Mesenchymal stem cell (in vitro differentiated cells and primary cell): ENCODE measurements at regions not wholly inside any gene's neighbourhood (a gene's known extent, or its start where the extent isn't known, plus 50 kb on each side); places are given as distances from the start of the nearest gene placed in this dataset.

Experiments used
- DNase-seq: peaks from one replicate; pipeline ENCODE4 v3.0.0-alpha.2; 2013
- H2AFZ ChIP-seq: one replicate; pipeline ENCODE4 v1.6.1; 2013; ENCODE audit warnings: low read depth, mild to moderate bottlenecking, control low read depth, inconsistent platforms, low read length, moderate library complexity
- H2AK5ac ChIP-seq: 2 replicates; pipeline ENCODE4 v1.6.1; 2013; ENCODE audit warnings: low read length, moderate library complexity, mild to moderate bottlenecking, inconsistent platforms; ENCODE audit not compliant: severe bottlenecking
- H2BK120ac ChIP-seq: one replicate; pipeline ENCODE4 v1.6.1; 2013; ENCODE audit warnings: low read depth, mild to moderate bottlenecking, inconsistent platforms, low read length, moderate library complexity
- H2BK12ac ChIP-seq, 2 experiments: one replicate each; pipeline ENCODE4 v1.6.1; 2013; ENCODE audit warnings: inconsistent platforms in 2 of 2, low read length in 2 of 2, mild to moderate bottlenecking in 2 of 2, moderate library complexity in 2 of 2, control low read depth in 1 of 2
- H2BK15ac ChIP-seq: one replicate; pipeline ENCODE4 v1.6.1; 2013; ENCODE audit warnings: mild to moderate bottlenecking, low read depth, inconsistent platforms; ENCODE audit not compliant: poor library complexity, severe bottlenecking
- H2BK5ac ChIP-seq: 2 replicates; pipeline ENCODE4 v1.6.1; 2013; ENCODE audit warnings: low read depth, mild to moderate bottlenecking, low read length, control low read depth, inconsistent platforms; ENCODE audit not compliant: poor library complexity, severe bottlenecking
- H3K14ac ChIP-seq, 2 experiments: one replicate each; pipeline ENCODE4 v1.6.1; 2013; ENCODE audit warnings: inconsistent platforms in 2 of 2, low read length in 2 of 2, control low read depth in 1 of 2, mild to moderate bottlenecking in 1 of 2, moderate library complexity in 1 of 2
- H3K18ac ChIP-seq, 2 experiments: one replicate each; pipeline ENCODE4 v1.6.1; 2013; ENCODE audit warnings: inconsistent platforms in 2 of 2, low read length in 2 of 2, control low read depth in 1 of 2, low read depth in 1 of 2, mild to moderate bottlenecking in 1 of 2
- H3K23ac ChIP-seq, 2 experiments: one replicate each; pipeline ENCODE4 v1.6.1; 2013; ENCODE audit warnings: inconsistent platforms in 2 of 2, low read length in 2 of 2, mild to moderate bottlenecking in 2 of 2, moderate library complexity in 2 of 2, control low read depth in 1 of 2
- H3K27ac ChIP-seq: 2 replicates; pipeline ENCODE4 v1.5.1; 2013; ENCODE audit warnings: mild to moderate bottlenecking, moderate library complexity, low read length, control low read depth, inconsistent platforms; ENCODE audit not compliant: poor library complexity, severe bottlenecking
- H3K27me3 ChIP-seq, 2 experiments: 2 replicates each; pipeline versions ENCODE4 v1.6.1 to v1.7.0; 2013; ENCODE audit warnings: low read length in 2 of 2, mild to moderate bottlenecking in 2 of 2, moderate library complexity in 2 of 2, control low read depth in 1 of 2, inconsistent platforms in 1 of 2; ENCODE audit not compliant: control insufficient read depth in 1 of 2, insufficient read depth in 1 of 2
- H3K36me3 ChIP-seq, 2 experiments: 2 replicates each; pipeline versions ENCODE4 v1.6.1 to v1.7.0; 2013; ENCODE audit warnings: low read length in 2 of 2, control low read depth in 1 of 2, inconsistent platforms in 1 of 2, low read depth in 1 of 2, mild to moderate bottlenecking in 1 of 2; ENCODE audit not compliant: insufficient read depth in 2 of 2, control insufficient read depth in 1 of 2
- H3K4ac ChIP-seq, 2 experiments: one replicate each; pipeline ENCODE4 v1.6.1; 2013; ENCODE audit warnings: inconsistent platforms in 2 of 2, low read length in 2 of 2, mild to moderate bottlenecking in 2 of 2, moderate library complexity in 2 of 2, control low read depth in 1 of 2, low read depth in 1 of 2
- H3K4me1 ChIP-seq: 2 replicates; pipeline ENCODE4 v1.6.1; 2013; ENCODE audit warnings: low read depth, low read length, control low read depth; ENCODE audit not compliant: control insufficient read depth, insufficient read depth
- H3K4me2 ChIP-seq: 2 replicates; pipeline ENCODE4 v1.6.1; 2013; ENCODE audit warnings: low read length, mild to moderate bottlenecking, inconsistent platforms; ENCODE audit not compliant: poor library complexity, severe bottlenecking
- H3K4me3 ChIP-seq, 2 experiments: 2 replicates each; pipeline versions ENCODE4 v1.5.1 to v1.7.0; 2013; ENCODE audit warnings: low read length in 2 of 2, mild to moderate bottlenecking in 2 of 2, control low read depth in 1 of 2, low read depth in 1 of 2; ENCODE audit not compliant: insufficient read depth in 1 of 2
- H3K79me1 ChIP-seq: replicated peaks from 2 replicates; pipeline ENCODE4 v1.6.1; 2013; ENCODE audit warnings: mild to moderate bottlenecking, control low read depth, low read length, inconsistent platforms; ENCODE audit not compliant: poor library complexity, severe bottlenecking
- H3K9ac ChIP-seq: 2 replicates; pipeline ENCODE4 v1.7.0; 2013; ENCODE audit warnings: mild to moderate bottlenecking, low read length, moderate library complexity
- H3K9me3 ChIP-seq: 2 replicates; pipeline ENCODE4 v1.7.0; 2013; ENCODE audit warnings: mild to moderate bottlenecking, low read length; ENCODE audit not compliant: control insufficient read depth
- H4K8ac ChIP-seq: one replicate; pipeline ENCODE4 v1.6.1; 2013; ENCODE audit warnings: inconsistent platforms, mild to moderate bottlenecking, low read length, moderate library complexity
- H4K91ac ChIP-seq: one replicate; pipeline ENCODE4 v1.6.1; 2013; ENCODE audit warnings: mild to moderate bottlenecking, low read length, inconsistent platforms
- WGBS: methylation state at CpG from one replicate; pipeline ENCODE4 v1.1.7; 2013; ENCODE audit warnings: mixed read lengths; 5-methylcytosine and 5-hydroxymethylcytosine counted together

GRCh38 chr2:67524777-67525176 is 127.6 kb downstream of the ETAA1 start:
- no peak overlapping the region for H3K4me3 ChIP-seq
- no peak overlapping the region for H2AK5ac ChIP-seq
- H3K4me1 ChIP-seq, result no peaks in the 10 kb centered on the region
- H2BK120ac ChIP-seq, result peak overlapping the region; percentile 5
- no peak overlapping the region for H4K91ac ChIP-seq
- H2BK5ac ChIP-seq, result no peak overlapping the region
- H3K4ac ChIP-seq, result no peak overlapping the region
- H3K9me3 ChIP-seq, result no peaks in the 10 kb centered on the region
- H3K23ac ChIP-seq, result no peak overlapping the region
- H3K27ac ChIP-seq, result no peak overlapping the region
- H3K18ac ChIP-seq, result no peak overlapping the region
- no peak overlapping the region for H2BK15ac ChIP-seq
- no peak overlapping the region for H4K8ac ChIP-seq
- no peak overlapping the region for H2AFZ ChIP-seq
- H3K9ac ChIP-seq, result no peak overlapping the region
- H3K36me3 ChIP-seq, result no peaks in the 10 kb centered on the region
- no peaks in the 10 kb centered on the region for H3K79me1 ChIP-seq
- no peak overlapping the region for H3K4me2 ChIP-seq
- H3K27me3 ChIP-seq, result no peaks in the 10 kb centered on the region
- H3K14ac ChIP-seq, result no peak overlapping the region
- no peak overlapping the region for H2BK12ac ChIP-seq
- DNase-seq, result no peak

- WGBS, result 35% methylated on average over 4 of the region's 4 CpGs
Measured at GRCh38 chr2:67526283-67526682, 129.2 kb downstream of the ETAA1 start.

GRCh38 chr2:67528320-67528719 is 131.2 kb downstream of the ETAA1 start:
- no peaks in the 10 kb centered on the region for H3K36me3 ChIP-seq
- no peak overlapping the region for H3K23ac ChIP-seq
- no peaks in the 10 kb centered on the region for H3K4me1 ChIP-seq
- H3K4me3 ChIP-seq, result no peak overlapping the region
- H2BK15ac ChIP-seq, result no peak overlapping the region
- H3K79me1 ChIP-seq, result no peaks in the 10 kb centered on the region
- H3K9me3 ChIP-seq, result no peaks in the 10 kb centered on the region
- H3K14ac ChIP-seq, result no peak overlapping the region
- no peak overlapping the region for H2AFZ ChIP-seq
- H2BK5ac ChIP-seq, result no peak overlapping the region
- no peak overlapping the region for H4K91ac ChIP-seq
- H4K8ac ChIP-seq, result no peak overlapping the region
- H3K4ac ChIP-seq, result peak overlapping the region in 1 of 2 experiments; percentile 49
- H3K27me3 ChIP-seq, result no peaks in the 10 kb centered on the region
- no peak overlapping the region for H3K9ac ChIP-seq
- H3K27ac ChIP-seq, result no peak overlapping the region
- no peak overlapping the region for H2BK12ac ChIP-seq
- no peak overlapping the region for H3K4me2 ChIP-seq
- no peak overlapping the region for H2AK5ac ChIP-seq
- 94% methylated on average over 4 of the region's 5 CpGs for WGBS
- no peak overlapping the region for H2BK120ac ChIP-seq
- no peak overlapping the region for H3K18ac ChIP-seq
- no peak for DNase-seq

More at GRCh38 chr2:67526283-67526682, 129.2 kb downstream of the ETAA1 start:
- Histone ChIP-seq H3K79me1 (no peaks in the 10 kb centered on the region), H3K4me3 (no peak overlapping the region), H2BK5ac (no peak overlapping the region), H3K4me1 (no peaks in the 10 kb centered on the region), H4K8ac (no peak overlapping the region), H2BK15ac (no peak overlapping the region), H3K36me3 (no peaks in the 10 kb centered on the region), H3K4me2 (no peak overlapping the region), H3K23ac (no peak overlapping the region), H3K18ac (no peak overlapping the region), H3K14ac (no peak overlapping the region), H3K9me3 (no peaks in the 10 kb centered on the region), H2BK12ac (no peak overlapping the region), H3K27me3 (no peaks in the 10 kb centered on the region), H2BK120ac (no peak overlapping the region), H2AFZ (no peak overlapping the region), H3K9ac (peak overlapping the region; percentile 16), H4K91ac (no peak overlapping the region), H3K27ac (no peak overlapping the region), H3K4ac (no peak overlapping the region), H2AK5ac (no peak overlapping the region)
- DNase-seq, result peak; percentile 88

- no peak overlapping the region for H2BK12ac ChIP-seq
- DNase-seq, result no peak
- H3K27ac ChIP-seq, result no peak overlapping the region
- H3K27me3 ChIP-seq, result no peaks in the 10 kb centered on the region
- no peaks in the 10 kb centered on the region for H3K79me1 ChIP-seq
- WGBS, result 77% methylated on average over 1 of the region's 1 CpG
- H4K91ac ChIP-seq, result no peak overlapping the region
- H3K18ac ChIP-seq, result no peak overlapping the region
- H2BK5ac ChIP-seq, result no peak overlapping the region
- no peak overlapping the region for H2BK120ac ChIP-seq
- H2AK5ac ChIP-seq, result no peak overlapping the region
- no peaks in the 10 kb centered on the region for H3K4me1 ChIP-seq
- no peaks in the 10 kb centered on the region for H3K36me3 ChIP-seq
- no peak overlapping the region for H3K9ac ChIP-seq
- H3K4me2 ChIP-seq, result no peak overlapping the region
- H3K9me3 ChIP-seq, result no peaks in the 10 kb centered on the region
- H2BK15ac ChIP-seq, result no peak overlapping the region
- H4K8ac ChIP-seq, result no peak overlapping the region
- no peak overlapping the region for H3K23ac ChIP-seq
- no peak overlapping the region for H3K4me3 ChIP-seq
- no peak overlapping the region for H3K4ac ChIP-seq
- H2AFZ ChIP-seq, result no peak overlapping the region
- H3K14ac ChIP-seq, result no peak overlapping the region
Measured at GRCh38 chr2:67532387-67532786, 135.3 kb downstream of the ETAA1 start.
